ENCODE measurements at regions not wholly inside any gene's neighbourhood (a gene's known extent, or its start where the extent isn't known, plus 50 kb on each side); places are given as distances from the start of the nearest gene placed in this dataset.

DNA sequence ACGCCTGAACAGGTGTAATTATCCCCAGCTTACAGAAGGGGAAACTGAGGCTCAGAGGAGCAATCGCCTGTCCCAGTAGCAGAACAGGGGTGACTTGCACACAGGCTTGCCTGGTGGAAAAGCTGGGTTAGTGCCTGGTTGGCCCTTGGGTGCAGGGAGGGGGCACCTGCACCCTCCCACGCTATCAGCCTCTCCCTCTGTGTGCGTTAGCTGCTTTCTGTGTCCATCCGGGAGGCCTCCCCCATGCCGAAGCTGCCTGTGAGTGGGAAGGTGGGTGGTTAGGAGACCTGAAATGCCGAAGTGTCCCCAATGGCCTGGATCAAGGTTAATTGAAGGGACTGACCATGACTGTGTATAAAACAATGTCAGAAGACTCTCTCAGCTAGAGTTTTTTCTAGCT lies 295.0 kb downstream of the ZNF536 start:
- H3K9me3 ChIP-seq (ENCODE audit: control insufficient read depth, low read length) = no peaks in the 10 kb centered on the region
- no peak overlapping the region for H3K27ac ChIP-seq (ENCODE audit: insufficient read depth, low read length, poor library complexity, severe bottlenecking)
- H3K27me3 ChIP-seq (replicated peaks; ENCODE audit: control insufficient read depth, insufficient read depth, low read length, poor library complexity, severe bottlenecking) = peaks cover 13% of the 10 kb centered on the region
- H3K4me3 ChIP-seq (ENCODE audit: insufficient read depth, low read depth, low read length, poor library complexity, severe bottlenecking) = no peak overlapping the region
- no peaks in the 10 kb centered on the region for H3K36me3 ChIP-seq (ENCODE audit: control insufficient read depth, insufficient read depth, low read length)
- H3K4me1 ChIP-seq (ENCODE audit: control insufficient read depth, insufficient read depth, low read length, poor library complexity, severe bottlenecking) = no peaks in the 10 kb centered on the region
- DNase-seq = no peak

DNA sequence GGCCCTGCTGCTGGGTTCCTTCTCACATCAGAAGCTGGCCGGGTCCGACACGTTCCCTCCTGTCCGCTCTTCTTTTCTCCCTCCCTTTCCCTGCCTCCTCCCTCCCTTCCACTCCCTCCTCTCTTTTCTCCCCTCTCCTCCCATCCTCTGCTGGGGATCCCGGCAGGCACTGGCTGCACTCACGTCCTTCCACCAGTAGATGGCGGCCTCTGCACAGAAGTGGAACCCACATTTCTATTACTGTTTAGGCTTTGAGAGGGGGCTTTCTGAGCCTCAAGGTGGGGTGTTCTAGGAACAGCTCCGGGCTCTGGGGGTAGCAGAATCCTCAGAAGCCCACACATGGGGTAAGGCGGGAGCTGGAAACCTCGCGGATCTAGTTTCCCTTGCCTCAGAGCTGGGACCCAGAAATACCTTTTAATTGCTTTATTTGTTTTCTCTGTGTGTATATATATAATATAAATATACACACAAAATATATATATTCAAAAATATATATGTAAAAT lies 294.2 kb downstream of the ZNF536 start:
- no peak overlapping the region for H3K4me3 ChIP-seq (ENCODE audit: insufficient read depth, low read depth, low read length, poor library complexity, severe bottlenecking)
- no peaks in the 10 kb centered on the region for H3K9me3 ChIP-seq (ENCODE audit: control insufficient read depth, low read length)
- H3K27ac ChIP-seq (ENCODE audit: insufficient read depth, low read length, poor library complexity, severe bottlenecking) = no peak overlapping the region
- peak in 1 of 3 donors; percentile 20 for DNase-seq
- H3K36me3 ChIP-seq (ENCODE audit: control insufficient read depth, insufficient read depth, low read length) = no peaks in the 10 kb centered on the region
- peaks cover 13% of the 10 kb centered on the region for H3K27me3 ChIP-seq (replicated peaks; ENCODE audit: control insufficient read depth, insufficient read depth, low read length, poor library complexity, severe bottlenecking)
- H3K4me1 ChIP-seq (ENCODE audit: control insufficient read depth, insufficient read depth, low read length, poor library complexity, severe bottlenecking) = no peaks in the 10 kb centered on the region

DNA sequence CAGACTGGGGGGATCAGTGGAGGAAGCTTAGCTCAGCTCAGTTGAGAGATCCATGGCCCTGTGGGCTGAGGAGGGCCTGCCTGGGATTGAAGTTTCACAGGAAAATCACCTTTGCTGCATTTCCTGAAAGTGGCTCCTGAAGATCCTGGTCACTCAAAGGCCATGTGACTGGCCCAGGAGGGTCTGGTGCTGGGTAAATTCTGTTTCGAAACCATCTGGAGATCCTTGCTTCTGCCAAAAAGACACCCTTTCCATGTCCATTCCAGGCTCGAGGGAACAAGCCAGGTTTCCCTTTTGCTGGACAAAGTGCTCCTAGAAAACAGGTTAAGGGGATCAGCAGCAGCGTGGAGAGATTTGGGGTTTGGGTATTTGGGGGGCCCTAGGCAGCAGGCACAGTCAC lies 293.3 kb downstream of the ZNF536 start:
- no peak overlapping the region for H3K27ac ChIP-seq (ENCODE audit: insufficient read depth, low read length, poor library complexity, severe bottlenecking)
- no peaks in the 10 kb centered on the region for H3K36me3 ChIP-seq (ENCODE audit: control insufficient read depth, insufficient read depth, low read length)
- no peaks in the 10 kb centered on the region for H3K9me3 ChIP-seq (ENCODE audit: control insufficient read depth, low read length)
- H3K27me3 ChIP-seq (replicated peaks; ENCODE audit: control insufficient read depth, insufficient read depth, low read length, poor library complexity, severe bottlenecking) = peaks cover 13% of the 10 kb centered on the region
- H3K4me1 ChIP-seq (ENCODE audit: control insufficient read depth, insufficient read depth, low read length, poor library complexity, severe bottlenecking) = no peaks in the 10 kb centered on the region
- H3K4me3 ChIP-seq (ENCODE audit: insufficient read depth, low read depth, low read length, poor library complexity, severe bottlenecking) = no peak overlapping the region
- no peak for DNase-seq

DNA sequence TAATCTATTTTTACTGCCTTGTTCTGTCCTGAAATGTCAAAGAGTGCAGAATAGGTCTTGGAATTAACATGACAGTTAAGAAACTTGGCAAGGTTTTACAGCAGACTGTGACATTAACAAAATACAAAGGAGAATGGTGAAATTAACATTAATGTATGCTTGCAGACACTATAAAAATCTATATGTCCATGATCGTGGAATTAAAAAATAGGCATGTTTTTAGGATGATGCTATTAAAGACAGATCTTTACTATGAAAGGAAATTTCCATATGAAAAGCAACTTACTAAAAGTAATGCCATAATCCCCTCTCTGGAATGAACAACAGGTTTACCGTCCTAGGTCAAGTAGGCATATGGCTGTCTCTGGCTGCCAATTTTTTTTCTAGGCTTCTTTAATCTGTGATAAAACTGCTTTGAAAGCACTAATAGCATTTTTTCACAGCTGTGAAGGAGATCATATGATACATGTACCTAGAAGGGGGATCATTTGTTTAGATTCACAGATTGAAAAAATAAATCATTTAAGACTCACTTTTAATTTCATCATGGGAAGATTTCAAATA lies 291.5 kb downstream of the ZNF536 start:
- Histone ChIP-seq H3K27ac (ENCODE audit: insufficient read depth, low read length, poor library complexity, severe bottlenecking) (no peak overlapping the region), H3K4me1 (ENCODE audit: control insufficient read depth, insufficient read depth, low read length, poor library complexity, severe bottlenecking) (no peaks in the 10 kb centered on the region), H3K4me3 (ENCODE audit: insufficient read depth, low read depth, low read length, poor library complexity, severe bottlenecking) (no peak overlapping the region), H3K27me3 (replicated peaks; ENCODE audit: control insufficient read depth, insufficient read depth, low read length, poor library complexity, severe bottlenecking) (peaks cover 4% of the 10 kb centered on the region), H3K36me3 (ENCODE audit: control insufficient read depth, insufficient read depth, low read length) (no peaks in the 10 kb centered on the region), H3K9me3 (ENCODE audit: control insufficient read depth, low read length) (no peaks in the 10 kb centered on the region)
- no peak for DNase-seq

DNA sequence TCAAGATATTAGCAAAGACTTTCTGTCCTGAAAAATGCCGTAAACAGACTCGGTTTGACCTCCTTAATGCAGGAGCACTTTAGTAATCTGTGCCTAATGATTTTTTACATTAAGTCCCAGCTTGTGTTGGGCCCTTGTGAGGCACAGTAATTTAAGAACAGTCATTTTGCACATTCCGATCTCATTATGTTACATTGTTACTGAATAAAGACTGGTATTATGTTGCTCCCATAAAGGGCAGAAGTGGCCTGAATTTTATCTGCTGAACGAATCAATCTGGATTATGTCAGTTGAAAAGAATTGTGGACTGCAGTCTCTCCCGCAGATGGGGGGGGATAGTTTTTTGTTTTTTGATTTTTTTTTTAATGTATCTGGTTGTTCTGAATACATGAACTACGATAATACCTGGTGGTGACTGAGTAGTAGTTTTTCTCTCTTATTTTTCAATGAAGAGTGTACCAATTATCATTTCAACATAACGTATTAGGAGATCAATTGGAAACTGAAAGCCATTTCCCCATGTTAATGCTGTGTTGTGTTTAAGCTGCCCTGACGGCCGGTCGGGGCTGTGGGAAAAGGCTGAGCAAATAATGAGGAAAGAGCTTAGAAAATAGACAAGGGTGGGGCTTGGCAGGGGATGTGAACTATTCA lies 290.2 kb downstream of the ZNF536 start:
- H3K27ac ChIP-seq (ENCODE audit: insufficient read depth, low read length, poor library complexity, severe bottlenecking) = no peak overlapping the region
- no peaks in the 10 kb centered on the region for H3K36me3 ChIP-seq (ENCODE audit: control insufficient read depth, insufficient read depth, low read length)
- H3K9me3 ChIP-seq (ENCODE audit: control insufficient read depth, low read length) = no peaks in the 10 kb centered on the region
- H3K4me1 ChIP-seq (ENCODE audit: control insufficient read depth, insufficient read depth, low read length, poor library complexity, severe bottlenecking) = no peaks in the 10 kb centered on the region
- H3K27me3 ChIP-seq (replicated peaks; ENCODE audit: control insufficient read depth, insufficient read depth, low read length, poor library complexity, severe bottlenecking) = peaks cover 4% of the 10 kb centered on the region
- DNase-seq = no peak
- H3K4me3 ChIP-seq (ENCODE audit: insufficient read depth, low read depth, low read length, poor library complexity, severe bottlenecking) = no peak overlapping the region

DNA sequence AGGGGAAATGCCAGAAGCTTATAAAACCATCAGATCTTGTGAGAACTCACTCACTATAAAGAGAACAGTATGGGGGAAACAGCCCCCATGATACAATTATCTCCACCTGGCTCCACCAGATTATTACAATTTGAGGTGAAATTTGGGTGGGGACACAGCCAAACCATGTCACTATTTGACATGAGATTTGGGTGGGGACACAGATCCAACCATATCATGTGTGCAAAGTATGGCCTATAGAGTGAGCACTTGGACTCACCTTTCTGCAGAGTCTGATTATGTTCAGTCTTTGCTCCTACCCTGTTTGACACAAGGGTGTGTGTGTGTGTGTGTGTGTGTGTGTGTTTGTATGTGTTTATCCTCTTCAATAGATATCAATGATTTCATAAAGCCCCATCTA lies 287.5 kb downstream of the ZNF536 start:
- no peaks in the 10 kb centered on the region for H3K36me3 ChIP-seq (ENCODE audit: control insufficient read depth, insufficient read depth, low read length)
- H3K27ac ChIP-seq (ENCODE audit: insufficient read depth, low read length, poor library complexity, severe bottlenecking) = no peak overlapping the region
- H3K27me3 ChIP-seq (replicated peaks; ENCODE audit: control insufficient read depth, insufficient read depth, low read length, poor library complexity, severe bottlenecking) = peaks cover under 1% of the 10 kb centered on the region
- no peak for DNase-seq
- no peaks in the 10 kb centered on the region for H3K9me3 ChIP-seq (ENCODE audit: control insufficient read depth, low read length)
- no peak overlapping the region for H3K4me3 ChIP-seq (ENCODE audit: insufficient read depth, low read depth, low read length, poor library complexity, severe bottlenecking)
- no peaks in the 10 kb centered on the region for H3K4me1 ChIP-seq (ENCODE audit: control insufficient read depth, insufficient read depth, low read length, poor library complexity, severe bottlenecking)

DNA sequence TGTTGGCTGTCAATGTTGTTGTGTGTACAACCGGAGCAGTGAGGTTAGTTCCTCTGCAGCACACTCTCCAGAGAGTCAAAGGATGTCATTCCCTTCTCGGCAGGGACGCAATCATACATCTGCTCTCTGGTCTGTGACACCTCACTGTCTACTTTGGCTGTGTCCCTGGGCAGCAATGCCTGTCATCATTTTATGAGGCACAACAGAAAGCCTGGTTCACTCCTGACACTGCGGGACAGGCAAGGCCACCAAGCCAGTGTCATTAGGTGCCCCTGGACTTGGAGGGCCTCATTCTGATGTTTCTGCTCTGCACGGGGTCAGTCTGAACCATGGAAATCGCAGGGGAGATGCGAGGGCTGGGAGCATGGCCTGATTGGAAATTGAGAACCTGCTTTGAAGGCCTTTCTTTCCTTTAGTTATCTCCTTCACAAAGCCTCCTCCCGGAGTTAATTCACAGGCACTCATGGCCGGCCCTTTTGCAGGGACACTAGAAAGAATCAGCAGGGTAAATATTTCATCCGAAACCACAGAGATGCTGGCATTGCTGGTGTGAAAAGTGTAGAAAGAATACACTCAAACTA lies 284.4 kb downstream of the ZNF536 start:
- Histone ChIP-seq H3K4me3 (ENCODE audit: insufficient read depth, low read depth, low read length, poor library complexity, severe bottlenecking) (no peak overlapping the region), H3K36me3 (ENCODE audit: control insufficient read depth, insufficient read depth, low read length) (no peaks in the 10 kb centered on the region), H3K27ac (ENCODE audit: insufficient read depth, low read length, poor library complexity, severe bottlenecking) (no peak overlapping the region), H3K27me3 (replicated peaks; ENCODE audit: control insufficient read depth, insufficient read depth, low read length, poor library complexity, severe bottlenecking) (no peaks in the 10 kb centered on the region), H3K9me3 (ENCODE audit: control insufficient read depth, low read length) (no peaks in the 10 kb centered on the region), H3K4me1 (ENCODE audit: control insufficient read depth, insufficient read depth, low read length, poor library complexity, severe bottlenecking) (no peaks in the 10 kb centered on the region)
- no peak for DNase-seq

DNA sequence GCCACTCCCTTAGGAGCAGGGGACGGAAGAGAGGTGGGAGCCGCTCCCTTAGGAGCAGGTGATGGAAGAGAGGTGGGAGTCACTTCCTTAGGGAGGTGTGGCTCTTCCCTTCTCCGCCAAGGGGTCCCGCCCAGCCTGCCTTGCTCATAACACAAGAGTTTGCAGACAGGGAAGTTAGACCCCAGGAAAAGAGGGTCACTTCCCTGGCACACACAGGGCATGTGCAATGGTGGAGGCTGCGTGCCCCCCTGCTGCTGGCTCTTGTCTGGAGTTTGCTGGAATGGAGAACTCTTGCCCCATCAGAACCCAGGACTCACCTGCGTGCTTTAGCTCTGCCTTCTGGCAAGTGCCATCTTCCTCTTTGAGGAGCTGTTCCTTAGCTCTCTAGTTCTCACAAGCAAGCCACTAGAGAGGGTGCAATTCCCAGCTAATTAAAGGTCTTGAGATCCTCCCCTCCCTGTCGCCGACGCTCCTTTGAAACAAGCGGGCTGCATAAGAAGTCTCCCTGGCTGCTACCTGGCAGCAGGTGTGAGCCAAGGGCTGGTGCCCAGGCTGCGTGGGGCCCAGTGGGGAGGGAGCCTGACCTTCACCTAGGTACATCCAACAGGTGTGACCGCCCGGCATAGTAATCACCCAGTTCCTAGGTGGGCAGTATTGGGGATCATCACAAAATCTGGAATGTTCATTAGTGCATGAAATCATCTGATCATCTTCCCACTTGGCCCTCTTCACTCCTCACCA lies 281.6 kb downstream of the ZNF536 start:
- no peak for DNase-seq
- no peak overlapping the region for H3K27ac ChIP-seq (ENCODE audit: insufficient read depth, low read length, poor library complexity, severe bottlenecking)
- H3K36me3 ChIP-seq (ENCODE audit: control insufficient read depth, insufficient read depth, low read length) = no peaks in the 10 kb centered on the region
- H3K4me3 ChIP-seq (ENCODE audit: insufficient read depth, low read depth, low read length, poor library complexity, severe bottlenecking) = no peak overlapping the region
- no peaks in the 10 kb centered on the region for H3K27me3 ChIP-seq (replicated peaks; ENCODE audit: control insufficient read depth, insufficient read depth, low read length, poor library complexity, severe bottlenecking)
- no peaks in the 10 kb centered on the region for H3K9me3 ChIP-seq (ENCODE audit: control insufficient read depth, low read length)
- H3K4me1 ChIP-seq (ENCODE audit: control insufficient read depth, insufficient read depth, low read length, poor library complexity, severe bottlenecking) = no peaks in the 10 kb centered on the region

DNA sequence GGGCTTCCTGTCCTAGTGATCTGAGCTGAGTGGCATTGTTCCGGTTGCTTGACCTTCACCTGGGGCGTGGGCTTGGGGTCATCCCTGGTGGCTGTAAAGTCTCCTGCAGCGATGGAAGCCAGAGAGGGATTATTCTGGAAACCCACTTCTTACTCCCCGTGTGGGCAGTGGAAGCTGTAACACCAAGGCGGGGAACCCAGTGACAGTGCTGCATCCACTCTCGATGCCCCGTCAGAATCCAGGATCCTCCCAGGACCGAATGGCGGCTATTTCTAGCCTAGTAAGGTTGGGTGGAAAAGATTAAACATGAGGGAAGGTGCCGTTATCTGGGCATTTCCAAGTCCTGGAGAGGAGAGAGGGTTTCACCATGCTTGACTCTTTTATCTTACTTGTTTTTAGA lies 280.6 kb downstream of the ZNF536 start:
- DNase-seq = no peak

DNA sequence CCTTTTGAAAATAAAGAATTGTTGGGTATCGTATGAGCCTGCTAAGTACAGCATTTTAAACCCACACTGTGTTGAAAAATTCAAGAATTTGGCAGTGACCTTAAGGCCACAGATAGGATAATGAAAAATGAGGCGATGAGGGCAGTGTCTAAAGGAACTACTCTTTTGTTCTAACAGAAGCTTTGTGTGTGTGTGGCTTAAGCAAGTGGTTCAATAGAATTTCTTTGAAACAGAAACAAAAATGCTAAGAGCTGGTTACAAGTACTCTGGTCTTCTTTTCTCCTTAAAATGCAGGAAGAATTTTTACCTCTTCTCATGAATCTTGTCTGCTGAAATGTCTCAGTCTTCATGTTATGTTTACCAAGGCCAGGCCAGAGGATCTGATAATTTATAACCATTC lies 279.5 kb downstream of the ZNF536 start:
- Histone ChIP-seq H3K27me3 (replicated peaks; ENCODE audit: control insufficient read depth, insufficient read depth, low read length, poor library complexity, severe bottlenecking) (peaks cover 3% of the 10 kb centered on the region), H3K4me3 (ENCODE audit: insufficient read depth, low read depth, low read length, poor library complexity, severe bottlenecking) (no peak overlapping the region)
- no peak for DNase-seq

More for the DNA sequence above, 280.6 kb downstream of the ZNF536 start:
- Histone ChIP-seq H3K4me1 (ENCODE audit: control insufficient read depth, insufficient read depth, low read length, poor library complexity, severe bottlenecking) (no peaks in the 10 kb centered on the region), H3K36me3 (ENCODE audit: control insufficient read depth, insufficient read depth, low read length) (no peaks in the 10 kb centered on the region), H3K27me3 (replicated peaks; ENCODE audit: control insufficient read depth, insufficient read depth, low read length, poor library complexity, severe bottlenecking) (peaks cover 3% of the 10 kb centered on the region), H3K27ac (ENCODE audit: insufficient read depth, low read length, poor library complexity, severe bottlenecking) (no peak overlapping the region), H3K4me3 (ENCODE audit: insufficient read depth, low read depth, low read length, poor library complexity, severe bottlenecking) (no peak overlapping the region), H3K9me3 (ENCODE audit: control insufficient read depth, low read length) (no peaks in the 10 kb centered on the region)

More for the DNA sequence above, 279.5 kb downstream of the ZNF536 start:
- Histone ChIP-seq H3K9me3 (ENCODE audit: control insufficient read depth, low read length) (no peaks in the 10 kb centered on the region), H3K36me3 (ENCODE audit: control insufficient read depth, insufficient read depth, low read length) (no peaks in the 10 kb centered on the region), H3K27ac (ENCODE audit: insufficient read depth, low read length, poor library complexity, severe bottlenecking) (no peak overlapping the region), H3K4me1 (ENCODE audit: control insufficient read depth, insufficient read depth, low read length, poor library complexity, severe bottlenecking) (no peaks in the 10 kb centered on the region)

Measured in effector memory CD4-positive, alpha-beta T cell (primary cell).